ENCODE measurements at regions not wholly inside any gene's neighbourhood (a gene's known extent, or its start where the extent isn't known, plus 50 kb on each side); places are given as distances from the start of the nearest gene placed in this dataset.
A peak's percentile ranks its signal among the peaks of the same experiment; 100 is the strongest.
"Not testable (repeated sequence)": the region's sequence is repeated elsewhere in the genome, so short reads cannot be mapped to it uniquely, and the experiment has no call there.

DNA sequence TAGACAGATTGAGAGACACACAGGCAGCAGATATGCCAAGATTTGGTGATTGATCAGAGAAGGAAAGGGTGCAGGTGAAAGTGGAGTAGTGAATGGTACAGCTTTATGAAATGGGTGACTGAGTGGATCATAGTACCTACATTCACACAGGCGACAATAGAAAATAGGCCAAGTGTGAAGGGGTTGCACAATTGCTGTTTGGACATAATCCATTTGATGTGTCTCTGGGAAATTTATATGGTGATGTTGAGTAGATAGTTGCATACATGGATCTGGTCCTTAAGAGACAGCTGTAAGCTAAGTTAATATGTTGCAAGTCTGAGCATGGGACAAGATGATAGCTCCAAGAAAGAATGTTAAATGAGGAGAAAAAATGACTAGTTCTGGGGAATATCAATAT is 118.6 kb upstream of the COP1 start:
- WGBS, result 50% methylated on average over 1 of the region's 1 CpG
- no peaks in the 10 kb centered on the region for H3K9me3 ChIP-seq
- H3K27me3 ChIP-seq, result no peaks in the 10 kb centered on the region
- TF ChIP-seq, protein P1, sequence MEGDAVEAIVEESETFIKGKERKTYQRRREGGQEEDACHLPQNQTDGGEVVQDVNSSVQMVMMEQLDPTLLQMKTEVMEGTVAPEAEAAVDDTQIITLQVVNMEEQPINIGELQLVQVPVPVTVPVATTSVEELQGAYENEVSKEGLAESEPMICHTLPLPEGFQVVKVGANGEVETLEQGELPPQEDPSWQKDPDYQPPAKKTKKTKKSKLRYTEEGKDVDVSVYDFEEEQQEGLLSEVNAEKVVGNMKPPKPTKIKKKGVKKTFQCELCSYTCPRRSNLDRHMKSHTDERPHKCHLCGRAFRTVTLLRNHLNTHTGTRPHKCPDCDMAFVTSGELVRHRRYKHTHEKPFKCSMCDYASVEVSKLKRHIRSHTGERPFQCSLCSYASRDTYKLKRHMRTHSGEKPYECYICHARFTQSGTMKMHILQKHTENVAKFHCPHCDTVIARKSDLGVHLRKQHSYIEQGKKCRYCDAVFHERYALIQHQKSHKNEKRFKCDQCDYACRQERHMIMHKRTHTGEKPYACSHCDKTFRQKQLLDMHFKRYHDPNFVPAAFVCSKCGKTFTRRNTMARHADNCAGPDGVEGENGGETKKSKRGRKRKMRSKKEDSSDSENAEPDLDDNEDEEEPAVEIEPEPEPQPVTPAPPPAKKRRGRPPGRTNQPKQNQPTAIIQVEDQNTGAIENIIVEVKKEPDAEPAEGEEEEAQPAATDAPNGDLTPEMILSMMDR (IDR thresholded peaks at IDR 0.05), result no peak
- TF ChIP-seq POLR2AphosphoS5 (IDR thresholded peaks at IDR 0.05), result peak in 1 of 3 donors; percentile 58
- TF ChIP-seq POLR2A (IDR thresholded peaks at IDR 0.05), result no peak
- no peak for TF ChIP-seq EP300 (IDR thresholded peaks at IDR 0.05)
- H3K27ac ChIP-seq, result no peak overlapping the region
- H3K4me1 ChIP-seq, result no peaks in the 10 kb centered on the region
- DNase-seq (ENCODE audit: low spot score in 2 of 2), result no peak
- no peaks in the 10 kb centered on the region for H3K36me3 ChIP-seq
- no peak overlapping the region for H3K4me3 ChIP-seq

DNA sequence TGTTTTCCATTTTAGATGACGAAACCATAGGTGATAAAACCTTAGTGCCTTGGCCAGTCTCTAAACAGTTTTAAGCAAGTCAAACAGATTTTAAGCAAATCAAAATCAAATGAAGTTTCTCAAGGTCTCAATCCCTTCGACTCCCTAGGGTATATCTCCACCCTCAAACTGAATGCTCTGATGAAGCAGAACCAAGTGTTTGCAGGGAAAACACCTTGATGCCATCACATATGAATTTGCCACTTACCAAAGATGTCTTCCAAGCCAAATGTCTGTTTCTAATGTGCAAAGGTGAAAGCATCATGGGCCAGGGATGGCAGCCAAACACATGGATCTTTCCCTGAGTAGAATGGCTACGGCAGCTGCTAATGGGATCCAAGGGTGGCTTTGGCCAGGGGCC is 116.4 kb upstream of the COP1 start:
- TF ChIP-seq EP300 (IDR thresholded peaks at IDR 0.05), result no peak
- TF ChIP-seq POLR2A (IDR thresholded peaks at IDR 0.05), result no peak
- TF ChIP-seq, protein P1 (IDR thresholded peaks at IDR 0.05), result no peak
- no peak for TF ChIP-seq POLR2AphosphoS5 (IDR thresholded peaks at IDR 0.05)
- no peak overlapping the region for H3K4me3 ChIP-seq
- DNase-seq (ENCODE audit: low spot score in 2 of 2), result no peak
- H3K27me3 ChIP-seq, result no peaks in the 10 kb centered on the region
- H3K9me3 ChIP-seq, result no peaks in the 10 kb centered on the region
- no peaks in the 10 kb centered on the region for H3K36me3 ChIP-seq
- no peaks in the 10 kb centered on the region for H3K4me1 ChIP-seq
- H3K27ac ChIP-seq, result no peak overlapping the region
- WGBS, result 74% methylated on average over 3 of the region's 3 CpGs

DNA sequence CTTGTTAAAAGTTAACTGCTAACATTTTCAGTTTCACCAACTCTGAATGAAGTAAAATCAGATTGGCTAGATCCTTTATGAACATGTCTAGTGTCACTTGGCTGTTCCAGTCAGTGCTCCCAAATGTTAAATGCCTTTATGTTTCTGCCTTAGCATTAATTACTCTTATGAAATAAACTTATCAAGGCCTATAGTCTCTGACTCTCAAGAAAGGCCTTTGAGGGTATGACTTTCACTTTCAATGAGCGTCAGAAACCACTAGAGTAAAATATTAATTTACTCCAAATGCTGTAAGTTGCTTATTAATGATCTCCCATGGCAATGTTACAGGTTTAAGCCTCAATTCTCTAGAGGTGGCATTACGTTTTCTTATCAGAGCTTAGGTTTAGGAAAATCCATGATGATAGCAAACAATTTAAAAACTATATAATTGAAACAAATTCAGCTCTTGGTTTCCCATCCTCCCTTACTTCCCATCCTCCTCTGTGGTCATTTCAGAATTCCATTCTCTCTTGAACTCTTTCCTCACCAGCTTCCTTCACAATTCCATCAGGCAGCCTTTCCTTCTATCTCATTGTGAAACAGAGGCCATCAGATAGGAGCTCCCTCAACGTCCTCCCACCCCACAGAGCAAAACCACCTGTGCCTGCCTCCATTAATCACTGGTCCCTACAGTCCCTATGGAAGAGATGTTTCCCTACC is 108.6 kb upstream of the COP1 start:
- WGBS, result 56% methylated on average over 3 of the region's 3 CpGs
- TF ChIP-seq EP300 (IDR thresholded peaks at IDR 0.05) (no peak), POLR2AphosphoS5 (IDR thresholded peaks at IDR 0.05) (no peak), POLR2A (IDR thresholded peaks at IDR 0.05) (no peak)
- TF ChIP-seq, protein P1 (IDR thresholded peaks at IDR 0.05), result no peak
- Histone ChIP-seq H3K36me3 (no peaks in the 10 kb centered on the region), H3K4me1 (no peaks in the 10 kb centered on the region), H3K9me3 (peaks cover 4% of the 10 kb centered on the region), H3K4me3 (no peak overlapping the region), H3K27me3 (no peaks in the 10 kb centered on the region), H3K27ac (no peak overlapping the region)
- DNase-seq (ENCODE audit: low spot score in 2 of 2), result no peak

DNA sequence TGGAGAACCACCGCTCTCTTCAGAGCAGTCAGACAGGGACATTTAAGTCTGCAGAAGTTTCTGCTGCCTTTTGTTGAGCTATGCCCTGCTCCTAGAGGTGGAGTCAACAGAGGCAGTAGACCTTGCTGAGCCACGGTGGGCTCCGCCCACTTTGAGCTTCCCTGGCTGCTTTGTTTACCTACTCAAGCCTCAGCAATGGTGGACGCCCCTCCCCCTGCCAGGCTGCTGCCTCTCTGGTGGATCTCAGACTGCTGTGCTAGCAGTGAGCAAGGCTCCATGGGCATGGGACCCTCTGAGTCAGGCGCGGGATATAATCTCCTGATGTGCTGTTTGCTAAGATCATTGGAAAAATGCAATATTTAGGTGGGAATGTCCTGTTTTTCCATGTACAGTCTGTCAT is 89.5 kb upstream of the COP1 start:
- not testable (repeated sequence) for DNase-seq (ENCODE audit: low spot score in 2 of 2); H3K4me1 ChIP-seq; H3K36me3 ChIP-seq; H3K27ac ChIP-seq; H3K4me3 ChIP-seq; H3K27me3 ChIP-seq
- H3K9me3 ChIP-seq, result peaks cover 17% of the 10 kb centered on the region
- WGBS, result 100% methylated on average over 5 of the region's 6 CpGs

DNA sequence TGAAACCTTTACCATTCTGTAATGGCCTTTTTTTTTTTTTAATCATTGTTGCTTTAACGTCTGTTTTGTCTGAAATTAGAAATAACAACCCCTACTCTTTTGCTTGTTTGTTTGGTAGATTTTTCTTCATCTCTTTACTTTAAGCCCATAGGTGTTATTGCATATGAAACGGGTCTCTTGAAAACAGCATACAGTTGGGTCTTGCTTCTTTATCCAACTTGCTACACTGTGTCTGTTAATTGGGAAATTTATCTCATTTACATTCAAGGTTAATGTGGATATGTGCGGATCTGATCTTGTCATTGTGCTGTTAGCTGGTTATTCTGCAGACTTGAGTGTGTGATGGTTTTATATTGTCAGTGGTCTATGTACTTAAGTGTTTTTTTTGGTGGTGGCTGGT is 78.9 kb upstream of the COP1 start:
- Histone ChIP-seq H3K4me1 (no peaks in the 10 kb centered on the region), H3K27ac (no peak overlapping the region), H3K9me3 (peaks cover 11% of the 10 kb centered on the region), H3K36me3 (no peaks in the 10 kb centered on the region), H3K27me3 (no peaks in the 10 kb centered on the region), H3K4me3 (no peak overlapping the region)
- DNase-seq (ENCODE audit: low spot score in 2 of 2), result no peak
- WGBS, result 75% methylated on average over 3 of the region's 3 CpGs
- TF ChIP-seq EP300 (IDR thresholded peaks at IDR 0.05) (no peak), POLR2AphosphoS5 (IDR thresholded peaks at IDR 0.05) (no peak), POLR2A (IDR thresholded peaks at IDR 0.05) (no peak)
- TF ChIP-seq, protein P1 (IDR thresholded peaks at IDR 0.05), result no peak

DNA sequence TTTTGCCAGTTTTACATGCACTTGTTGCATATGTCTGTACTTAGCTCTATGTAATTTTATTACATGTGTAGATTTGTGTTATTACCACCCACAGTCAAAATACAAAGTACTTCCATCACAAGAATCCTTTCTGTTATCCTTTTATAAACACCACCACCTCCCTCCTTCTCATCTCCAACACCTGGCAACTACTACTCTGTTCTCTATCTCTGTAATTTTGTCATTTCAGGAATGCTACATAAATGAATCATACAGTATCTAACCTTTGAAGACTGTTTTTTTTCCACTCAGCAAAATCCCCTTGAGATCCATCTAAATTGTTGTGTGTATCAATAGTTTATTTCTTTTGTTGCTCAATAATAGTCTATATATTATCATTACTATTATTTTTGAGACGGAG is 64.5 kb upstream of the COP1 start:
- H3K27ac ChIP-seq, result no peak overlapping the region
- H3K4me3 ChIP-seq, result no peak overlapping the region
- TF ChIP-seq POLR2AphosphoS5 (IDR thresholded peaks at IDR 0.05), result no peak
- no peak for TF ChIP-seq POLR2A (IDR thresholded peaks at IDR 0.05)
- TF ChIP-seq, protein P1 (IDR thresholded peaks at IDR 0.05), result no peak
- TF ChIP-seq EP300 (IDR thresholded peaks at IDR 0.05), result no peak
- H3K27me3 ChIP-seq, result no peaks in the 10 kb centered on the region
- H3K36me3 ChIP-seq, result no peaks in the 10 kb centered on the region
- WGBS, result 91% methylated on average over 1 of the region's 1 CpG
- H3K9me3 ChIP-seq, result no peaks in the 10 kb centered on the region
- no peaks in the 10 kb centered on the region for H3K4me1 ChIP-seq
- DNase-seq (ENCODE audit: low spot score in 2 of 2), result no peak

All from suprapubic skin (tissue), 4 donors.